GM19238 (cell line): ENCODE measurements at regions not wholly inside any gene's neighbourhood (a gene's known extent, or its start where the extent isn't known, plus 50 kb on each side); places are given as distances from the start of the nearest gene placed in this dataset.

Source experiments
- DNase-seq: peaks from one replicate; pipeline ENCODE4 v3.0.0; 2011; ENCODE audit warnings: low spot score; ENCODE audit not compliant: insufficient read length

- DNase-seq = no peak
These were observed 497.2 kb upstream of the CDH5 start for GRCh38 chr16:65869261-65869660.

GRCh38 chr16:65867276-65867960 is 499.1 kb upstream of the CDH5 start:
- DNase-seq = no peak

GRCh38 chr16:65863236-65863635 is 503.3 kb upstream of the CDH5 start:
- no peak for DNase-seq

GRCh38 chr16:65861131-65861731 is 505.3 kb upstream of the CDH5 start:
- no peak for DNase-seq

DNA sequence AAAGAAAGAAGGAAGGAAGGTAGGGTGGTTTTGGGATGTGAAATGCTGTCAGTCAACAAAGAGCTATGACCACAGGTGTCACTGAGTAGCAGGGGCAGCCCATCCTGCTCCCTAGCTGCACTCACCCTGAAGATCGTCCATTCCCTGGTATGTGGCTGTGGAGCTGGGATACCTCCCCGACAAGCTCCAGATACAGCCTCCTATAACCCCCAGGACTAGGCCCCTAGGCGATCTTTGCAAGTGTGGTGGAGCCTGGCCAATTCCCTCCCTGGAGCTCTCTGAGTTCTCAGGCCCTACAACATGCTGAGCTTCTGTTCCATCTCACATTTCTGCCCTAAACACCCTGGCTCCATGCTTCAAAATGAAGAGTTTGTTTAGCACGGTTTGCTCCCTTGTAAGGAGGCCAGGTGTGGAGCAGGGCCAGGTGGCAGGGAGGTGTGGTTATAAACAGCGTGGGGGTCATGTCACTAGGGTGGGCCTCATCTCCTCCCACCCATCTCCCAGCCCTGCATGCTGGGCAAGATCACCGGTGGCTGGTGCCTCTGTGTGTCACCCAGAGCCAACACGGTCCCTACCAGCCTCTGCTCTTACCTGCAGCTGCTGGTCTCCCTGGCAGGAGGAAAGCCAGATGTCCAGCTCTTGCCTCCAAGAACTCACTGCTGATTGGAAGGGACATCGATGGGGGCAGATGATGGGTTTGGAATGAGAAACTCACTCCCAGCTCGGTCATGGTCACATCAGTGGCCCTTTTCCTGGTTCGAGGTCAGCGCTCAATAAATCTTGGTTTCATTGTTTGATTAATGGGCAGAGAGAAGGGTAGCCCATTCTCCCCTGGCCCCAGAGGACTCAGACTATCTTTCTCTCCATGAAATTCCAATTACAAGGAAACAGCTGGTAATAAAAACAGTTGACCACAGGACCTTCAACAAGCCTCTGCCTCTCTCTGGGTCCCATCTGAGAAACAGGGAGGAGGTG is 511.0 kb upstream of the CDH5 start:
- DNase-seq = no peak

DNA sequence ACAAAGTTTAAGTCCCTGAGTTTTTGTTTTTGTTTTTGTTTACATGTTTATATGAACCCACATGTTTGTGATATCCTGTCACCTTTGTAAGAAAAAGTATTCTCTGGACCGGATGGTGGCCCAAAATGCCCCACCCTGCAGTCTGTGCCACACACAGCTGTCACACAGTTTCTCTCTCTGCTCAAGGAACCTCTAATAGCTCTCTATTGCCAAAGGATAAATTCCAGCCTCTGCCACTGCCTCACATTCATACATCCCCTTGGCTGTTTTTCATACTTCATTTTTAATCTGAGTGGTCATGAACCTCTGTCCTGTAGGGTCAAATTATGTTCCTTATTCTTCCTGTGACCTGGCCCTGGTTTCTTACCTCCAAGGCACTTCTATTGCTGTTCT is 520.3 kb upstream of the CDH5 start:
- no peak for DNase-seq

DNA sequence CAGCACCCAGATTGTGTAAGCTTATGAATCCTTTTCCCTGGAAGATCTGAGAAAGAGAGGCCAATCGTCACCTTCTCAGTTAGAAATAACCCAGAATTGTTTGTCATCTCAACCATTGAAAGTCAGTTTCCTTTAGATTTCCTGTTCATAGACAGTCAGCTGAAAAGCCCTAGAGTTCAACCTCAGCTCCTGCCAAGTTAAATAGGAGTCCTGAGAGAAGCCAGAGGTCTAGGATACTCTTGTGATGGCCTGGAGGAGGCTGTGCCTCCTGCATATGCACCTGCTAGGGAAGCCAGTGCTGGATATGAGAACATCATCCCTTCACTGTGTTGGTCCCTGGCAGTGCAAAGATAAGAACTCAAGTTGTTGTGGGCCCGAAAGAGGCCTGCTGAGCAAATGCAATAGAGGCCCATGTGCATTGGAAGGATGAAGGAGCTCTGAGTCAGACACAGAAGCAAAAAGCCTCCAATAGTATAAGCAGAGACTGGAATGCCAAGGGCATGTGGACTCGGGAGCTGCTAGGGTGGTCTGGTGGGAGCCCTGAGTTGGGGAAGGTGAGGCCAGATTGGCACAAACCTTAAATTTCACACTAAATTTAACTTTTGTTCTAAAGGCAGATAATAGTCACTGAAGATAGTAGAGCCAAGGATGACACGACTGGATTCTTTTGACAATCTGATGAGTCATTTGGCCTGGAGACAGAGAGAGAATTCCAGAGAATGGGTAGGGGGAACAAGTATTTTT is 520.9 kb upstream of the CDH5 start:
- no peak for DNase-seq

- no peak for DNase-seq
These were observed 522.5 kb upstream of the CDH5 start for GRCh38 chr16:65843941-65844340.

DNA sequence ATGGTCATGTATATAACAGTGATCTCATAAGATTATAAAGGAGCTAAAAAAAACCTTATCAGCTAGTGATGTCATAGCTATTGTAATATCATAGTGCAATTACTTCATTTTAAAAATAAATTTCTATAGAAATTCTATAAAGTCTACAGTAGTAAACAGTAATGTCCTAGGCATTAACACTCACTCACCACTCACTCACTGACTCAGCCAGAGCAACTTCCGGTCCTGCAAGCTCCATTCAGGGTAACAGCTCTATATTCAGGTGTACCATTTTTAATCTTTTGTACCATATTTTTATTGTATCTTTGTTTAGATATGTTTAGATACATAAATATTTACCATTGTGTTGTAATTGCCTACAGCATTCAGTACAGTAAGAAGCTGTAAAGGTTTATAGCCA is 524.4 kb upstream of the CDH5 start:
- DNase-seq = no peak

GRCh38 chr16:65838001-65838400 is 528.5 kb upstream of the CDH5 start:
- no peak for DNase-seq

- DNase-seq = no peak
These were observed 529.0 kb upstream of the CDH5 start for GRCh38 chr16:65837464-65837863.

GRCh38 chr16:65834688-65835087 is 531.8 kb upstream of the CDH5 start:
- no peak for DNase-seq

DNA sequence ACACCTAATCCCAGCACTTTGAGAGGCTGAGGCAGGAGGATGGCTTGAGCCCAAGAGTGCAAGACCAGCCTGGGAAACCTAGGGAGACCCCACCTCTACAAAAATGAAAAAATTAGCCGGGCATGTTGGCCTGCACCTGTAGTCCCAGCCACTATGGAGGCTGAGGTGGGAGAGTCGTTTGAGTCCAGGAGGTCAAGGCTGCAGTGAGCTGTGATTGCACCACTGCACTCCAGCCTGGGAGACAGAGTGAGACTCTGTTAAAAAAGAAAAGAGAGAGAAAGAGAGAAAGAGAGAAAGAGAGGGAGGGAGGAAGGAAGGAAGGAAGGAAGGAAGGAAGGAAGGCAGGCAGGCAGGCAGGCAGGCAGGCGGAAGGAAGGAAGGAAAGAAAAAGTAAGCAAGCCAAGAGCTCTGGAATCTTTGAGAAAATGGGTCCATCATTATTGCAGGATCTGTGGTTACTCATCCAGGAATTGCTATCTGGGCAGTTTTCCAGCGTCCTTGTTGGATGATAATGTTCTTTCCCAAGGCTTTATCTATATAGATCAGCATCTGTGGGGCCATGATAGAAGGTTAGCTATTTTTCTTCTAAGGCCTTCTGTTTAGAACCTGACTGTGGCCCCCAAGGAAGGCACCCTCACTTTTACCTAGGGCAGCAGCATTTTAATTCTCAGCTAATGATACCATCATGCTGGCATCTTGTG is 533.2 kb upstream of the CDH5 start:
- DNase-seq = no peak

DNA sequence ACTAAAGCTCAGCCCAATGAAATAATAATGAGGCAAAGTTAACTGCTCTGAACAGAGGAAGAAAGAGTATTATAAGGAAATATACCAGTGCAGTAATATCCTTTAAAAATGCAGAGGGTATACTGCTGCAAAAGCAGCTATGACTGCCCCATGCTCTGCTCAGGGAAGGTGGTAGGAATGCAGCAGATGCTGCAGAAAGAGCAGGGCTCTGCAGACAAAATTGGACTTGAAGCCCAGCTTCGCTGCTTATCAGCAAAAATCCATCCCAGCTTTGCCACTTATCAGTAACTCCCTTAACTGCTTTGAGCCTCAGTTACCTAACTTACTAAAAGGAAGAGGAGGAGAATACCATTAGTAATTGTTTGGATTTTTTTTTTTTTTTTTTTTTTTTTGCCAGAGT is 533.8 kb upstream of the CDH5 start:
- DNase-seq = no peak

- DNase-seq = no peak
These were observed 534.4 kb upstream of the CDH5 start for GRCh38 chr16:65831903-65832666.

DNA sequence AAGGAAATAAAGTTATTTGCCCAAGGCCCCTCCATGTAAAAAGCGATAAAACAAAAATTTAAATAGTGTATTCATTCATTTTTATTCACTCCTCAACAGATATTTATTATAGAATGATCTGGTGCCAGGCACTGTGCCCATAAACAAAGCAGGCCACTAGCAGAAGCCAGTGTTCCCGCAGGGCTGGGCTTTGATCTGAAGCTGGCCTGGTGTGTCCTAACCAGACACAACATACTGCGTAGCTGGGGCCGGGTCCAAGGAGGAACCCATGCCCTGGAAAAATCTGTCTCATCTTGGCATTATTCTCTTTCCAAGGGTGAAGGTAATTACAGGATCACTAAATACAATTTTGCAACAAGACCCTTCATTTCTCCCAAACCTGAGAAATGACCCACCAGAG is 537.4 kb upstream of the CDH5 start:
- DNase-seq = no peak

DNA sequence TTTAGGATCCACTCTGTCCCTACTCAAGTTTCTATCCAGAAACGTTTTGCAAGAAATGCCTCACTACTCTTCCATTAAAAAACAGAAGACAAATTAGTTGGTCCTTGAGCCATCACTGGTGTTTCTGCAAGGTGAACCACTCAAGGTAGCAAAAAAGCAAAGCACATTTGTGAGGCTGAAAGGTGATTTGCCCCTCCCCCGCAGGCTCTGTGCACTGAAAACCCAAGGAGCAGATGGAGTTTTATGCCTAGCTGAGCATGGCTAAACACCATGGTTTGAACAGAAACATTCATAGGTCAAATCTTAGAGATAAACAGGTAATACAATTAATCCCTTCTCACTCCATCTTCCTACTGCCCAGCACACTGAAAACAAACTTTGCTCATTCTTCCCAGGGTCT is 538.2 kb upstream of the CDH5 start:
- no peak for DNase-seq

DNA sequence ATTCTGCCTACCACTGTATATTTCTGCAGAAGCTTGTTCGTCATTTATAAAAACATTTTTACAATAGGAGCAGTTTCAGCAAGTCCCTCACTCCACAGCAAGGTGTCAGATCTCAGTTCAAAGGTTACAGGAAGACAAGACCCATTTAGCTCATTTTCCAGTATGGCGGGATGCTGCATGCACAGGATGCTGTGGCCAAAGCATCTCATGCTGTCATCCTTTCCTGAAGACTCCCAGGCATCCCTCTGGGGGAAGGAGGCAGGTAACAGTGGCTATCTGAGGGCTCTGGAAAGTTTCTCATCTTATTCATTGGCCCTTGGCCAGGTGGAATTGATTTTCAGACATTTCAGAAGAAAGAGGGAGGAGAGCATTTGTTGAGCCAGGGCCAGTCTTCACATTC is 539.3 kb upstream of the CDH5 start:
- no peak for DNase-seq

- DNase-seq = no peak
These were observed 541.2 kb upstream of the CDH5 start for GRCh38 chr16:65825191-65825856.

GRCh38 chr16:65822148-65822547 is 544.3 kb upstream of the CDH5 start:
- no peak for DNase-seq
